Epithelial cell of esophagus (primary cell): ENCODE measurements at regions not wholly inside any gene's neighbourhood (a gene's known extent, or its start where the extent isn't known, plus 50 kb on each side); places are given as distances from the start of the nearest gene placed in this dataset.

Source experiments
- DNase-seq: peaks from one replicate; pipeline ENCODE4 v3.0.0; 2010; ENCODE audit warnings: low read depth
- H3K4me3 ChIP-seq: 2 replicates; pipeline ENCODE4 v1.5.1; 2011; ENCODE audit warnings: mild to moderate bottlenecking, low read length, control low read depth
- CTCF ChIP-seq: IDR thresholded peaks from 2 replicates; pipeline ENCODE4 v1.5.1; 2011; ENCODE audit warnings: low read depth, mild to moderate bottlenecking, low read length, control low read depth, inconsistent platforms; ENCODE audit not compliant: insufficient read depth; ENCODE audit errors: missing control alignments

- peak; percentile 84 for DNase-seq
- H3K4me3 ChIP-seq = no peak overlapping the region
- TF ChIP-seq CTCF = peak; percentile 96
Observed at GRCh38 chr12:59149995-59150642, 229.8 kb upstream of the LRIG3 start.

- no peak for TF ChIP-seq CTCF
- H3K4me3 ChIP-seq = no peak overlapping the region
- no peak for DNase-seq
Observed at GRCh38 chr12:59147791-59148190, 227.5 kb upstream of the LRIG3 start.

- TF ChIP-seq CTCF = no peak
- DNase-seq = no peak
- no peak overlapping the region for H3K4me3 ChIP-seq
Observed at GRCh38 chr12:59142183-59142790, 222.0 kb upstream of the LRIG3 start.

GRCh38 chr12:59134750-59135149, 214.4 kb upstream of the LRIG3 start:
- TF ChIP-seq CTCF = no peak
- no peak for DNase-seq
- H3K4me3 ChIP-seq = no peak overlapping the region

GRCh38 chr12:59131462-59131861, 211.2 kb upstream of the LRIG3 start:
- H3K4me3 ChIP-seq = no peak overlapping the region
- no peak for TF ChIP-seq CTCF
- no peak for DNase-seq

GRCh38 chr12:59122784-59123183, 202.5 kb upstream of the LRIG3 start:
- no peak overlapping the region for H3K4me3 ChIP-seq
- no peak for DNase-seq
- TF ChIP-seq CTCF = no peak

- no peak for TF ChIP-seq CTCF
- H3K4me3 ChIP-seq = no peak overlapping the region
- DNase-seq = no peak
Observed at GRCh38 chr12:59121451-59121850, 201.1 kb upstream of the LRIG3 start.
